ENCODE measurements at regions not wholly inside any gene's neighbourhood (a gene's known extent, or its start where the extent isn't known, plus 50 kb on each side); places are given as distances from the start of the nearest gene placed in this dataset.

- BruUV-seq (replicated peaks): no TSS peak
- Histone ChIP-seq H3K27ac (ENCODE audit: control insufficient read depth, insufficient read depth) (no peak overlapping the region), H3K79me2 (ENCODE audit: control insufficient read depth, insufficient read depth, low read length) (no peaks in the 10 kb centered on the region), H3K27me3 (replicated peaks in 1 of 2; ENCODE audit: control insufficient read depth in 2 of 2, insufficient read depth in 2 of 2, low read length in 1 of 2) (no peaks in the 10 kb centered on the region), H3K9ac (ENCODE audit: control insufficient read depth, insufficient read depth, low read length) (no peak overlapping the region), H3K4me3 (no peak overlapping the region), H3K4me1 (ENCODE audit: control insufficient read depth, insufficient read depth, low read length) (no peaks in the 10 kb centered on the region), H4K20me1 (ENCODE audit: control insufficient read depth, insufficient read depth) (no peaks in the 10 kb centered on the region), H3K4me2 (ENCODE audit: control insufficient read depth, insufficient read depth) (no peak overlapping the region), H3K36me3 (ENCODE audit: control insufficient read depth in 2 of 2, insufficient read depth in 2 of 2, low read length in 1 of 2) (no peaks in the 10 kb centered on the region), H3K9me3 (replicated peaks; ENCODE audit: control insufficient read depth, insufficient read depth, low read length) (no peaks in the 10 kb centered on the region), H2AFZ (ENCODE audit: control insufficient read depth, low read depth, low read length) (no peak overlapping the region)
- in situ Hi-C loops (cut with MboI) (no loop called here), intact Hi-C loops (cut with micrococcal nuclease; ENCODE audit: unreplicated experiment) (no loop called here)
- SMC1A ChIA-PET (ENCODE audit: uncharacterized antibody, unreplicated experiment): no interaction called here
- FAIRE-seq: no peak
- no peak for ATAC-seq
- CTCF ChIA-PET: no interaction called here
- POLR2A ChIA-PET: no interaction called here
- no peak for DNase-seq (ENCODE audit: low read depth, low spot score)
- WGBS (ENCODE audit: insufficient coverage, insufficient replicate concordance, low lambda C conversion rate, missing lambda C conversion rate): 0% methylated on average over 2 of the region's 2 CpGs
- RAD21 ChIA-PET (ENCODE audit: unreplicated experiment): no interaction called here
- TF ChIP-seq USF1 (IDR thresholded peaks at IDR 0.05; ENCODE audit: borderline replicate concordance, extremely low read length, insufficient read depth, low read depth, low read length): no peak
- TF ChIP-seq CREM (IDR thresholded peaks at IDR 0.05; ENCODE audit: low read depth): no peak
- no peak for TF ChIP-seq ZBTB40 (IDR thresholded peaks at IDR 0.05; ENCODE audit: borderline replicate concordance)
- no peak for TF ChIP-seq ZZZ3 (IDR thresholded peaks at IDR 0.05; ENCODE audit: control insufficient read depth, insufficient read length, low read depth)
- no peak for TF ChIP-seq HDGF (IDR thresholded peaks at IDR 0.05)
- no peak for TF ChIP-seq DPF2 (IDR thresholded peaks at IDR 0.05)
- TF ChIP-seq FOXK2 (IDR thresholded peaks at IDR 0.05): no peak
- no peak for TF ChIP-seq EP300 (IDR thresholded peaks at IDR 0.05; ENCODE audit: borderline replicate concordance in 1 of 2, control insufficient read depth in 1 of 2, low read depth in 2 of 2, low read length in 2 of 2)
- no peak for TF ChIP-seq MLLT1 (IDR thresholded peaks at IDR 0.05)
- TF ChIP-seq ZBTB4 (CRISPR knock-in tag; IDR thresholded peaks at IDR 0.05): no peak
- TF ChIP-seq SP1 (IDR thresholded peaks at IDR 0.05; ENCODE audit: low read depth, low read length): no peak
- TF ChIP-seq EGR1 (IDR thresholded peaks at IDR 0.05; ENCODE audit: borderline replicate concordance in 1 of 2, low read depth in 2 of 2, low read length in 2 of 2): no peak
- no peak for TF ChIP-seq ETV6 (conservative IDR thresholded peaks at IDR 0.05 in 1 of 2, IDR thresholded peaks at IDR 0.05 in 1 of 2; ENCODE audit: borderline replicate concordance in 1 of 2, low read depth in 1 of 2)
- no peak for TF ChIP-seq RUNX3 (IDR thresholded peaks at IDR 0.05; ENCODE audit: low read length)
- TF ChIP-seq NR2C2 (IDR thresholded peaks at IDR 0.05; ENCODE audit: borderline replicate concordance, control insufficient read depth, insufficient read length, low read depth): no peak
- TF ChIP-seq KLF5 (IDR thresholded peaks at IDR 0.05; ENCODE audit: partially characterized antibody): no peak
Observed at GRCh38 chr10:111273635-111274034, 196.8 kb downstream of the ADRA2A start.
